COLO829 (cell line): ENCODE measurements at regions not wholly inside any gene's neighbourhood (a gene's known extent, or its start where the extent isn't known, plus 50 kb on each side); places are given as distances from the start of the nearest gene placed in this dataset.
A peak's percentile ranks its signal among the peaks of the same experiment; 100 is the strongest.

Experiments used
- DNase-seq: peaks from one replicate; pipeline ENCODE4 v3.0.0; 2012; ENCODE audit warnings: low spot score

DNA sequence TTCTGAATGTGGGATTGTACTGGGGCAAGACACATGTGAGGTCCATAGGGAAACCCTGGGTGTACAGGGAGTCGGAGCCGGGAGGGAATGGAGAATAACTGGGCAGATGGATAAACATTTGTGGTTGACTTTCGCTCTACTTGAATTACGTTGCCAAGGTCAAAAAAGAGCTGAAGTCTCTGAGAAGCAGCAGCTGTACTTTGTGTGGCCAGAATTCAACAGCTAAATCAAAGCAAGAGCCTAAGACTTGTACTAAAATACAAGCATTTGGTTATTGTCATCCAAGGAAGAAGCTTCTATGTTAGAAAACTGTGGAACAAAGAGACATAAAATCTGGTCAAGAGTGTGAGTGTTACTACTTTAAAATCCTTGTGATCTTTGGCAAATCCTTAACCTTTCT is 457.2 kb downstream of the ARL4A start:
- DNase-seq: no peak

DNA sequence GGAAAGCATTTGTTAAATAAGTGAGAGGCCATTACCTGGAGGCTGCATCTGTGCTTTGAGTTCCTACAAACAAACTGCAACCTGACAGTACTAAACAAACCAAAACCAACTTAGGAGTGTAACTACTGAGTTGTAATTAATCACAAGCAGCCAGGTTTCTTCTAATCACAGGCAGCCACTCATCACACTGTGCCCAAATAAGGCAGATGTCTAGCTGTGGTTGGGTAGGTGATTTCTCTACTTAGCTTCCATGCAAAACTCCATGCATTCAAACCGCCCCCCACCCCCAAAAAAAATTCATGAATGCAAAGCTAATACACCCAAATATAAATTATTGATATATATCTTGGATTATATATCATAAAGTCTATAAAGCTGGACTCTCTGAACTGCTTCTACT is 461.1 kb downstream of the ARL4A start:
- no peak for DNase-seq

DNA sequence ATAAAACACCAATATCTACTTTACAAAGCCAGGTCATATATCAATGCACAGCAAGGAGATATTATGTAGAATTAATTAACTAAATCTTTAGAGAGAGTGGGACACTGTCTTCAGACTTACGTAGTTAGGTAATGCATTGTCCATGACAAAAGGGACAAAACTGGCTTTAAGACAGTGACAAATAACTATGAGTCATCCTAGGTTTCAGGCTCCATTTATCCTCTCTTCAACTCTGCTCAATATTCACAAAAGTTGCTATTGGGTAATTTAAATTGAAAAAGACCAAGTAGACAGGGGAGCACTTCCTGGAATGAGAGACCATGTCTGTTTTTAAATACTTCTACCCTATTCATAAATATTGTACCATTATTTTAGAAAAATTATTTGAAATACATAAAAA is 464.5 kb downstream of the ARL4A start:
- DNase-seq: no peak

DNA sequence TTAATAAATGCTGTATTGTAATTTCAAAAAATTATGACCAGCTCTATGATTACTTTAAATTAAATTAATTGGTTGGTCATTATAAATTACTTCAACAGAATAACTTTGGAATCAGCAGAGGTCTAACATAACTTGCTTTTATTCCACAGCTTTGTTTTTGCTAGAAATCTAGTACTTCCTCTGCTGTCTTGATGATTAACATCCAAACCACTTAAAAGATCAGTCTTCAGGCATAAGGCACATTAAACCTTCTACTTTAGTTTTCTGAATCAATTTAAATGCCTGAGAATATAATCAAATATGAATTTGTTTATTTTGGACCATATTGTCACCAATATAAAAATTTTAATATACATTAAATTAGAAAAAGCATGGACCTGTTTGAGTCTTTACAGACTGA is 465.3 kb downstream of the ARL4A start:
- DNase-seq: no peak

DNA sequence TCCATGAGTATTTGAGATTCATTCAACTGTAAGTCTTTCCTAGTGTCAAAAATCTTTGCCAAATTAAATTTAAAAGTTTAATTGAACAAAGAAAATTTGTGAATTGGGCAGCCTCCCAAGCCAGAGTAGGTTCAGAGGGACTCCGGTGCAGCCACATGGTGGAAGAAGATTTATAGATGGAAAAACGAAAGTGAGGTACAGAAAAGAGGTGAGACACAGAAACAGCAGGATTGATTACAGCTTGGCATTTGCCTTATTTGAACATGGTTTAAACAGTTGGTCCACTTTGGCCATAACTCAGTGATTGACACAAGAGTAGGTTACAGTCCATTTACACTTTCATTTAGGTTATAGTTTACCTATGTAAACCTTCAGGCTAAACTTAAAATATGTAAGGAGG is 465.8 kb downstream of the ARL4A start:
- no peak for DNase-seq

DNA sequence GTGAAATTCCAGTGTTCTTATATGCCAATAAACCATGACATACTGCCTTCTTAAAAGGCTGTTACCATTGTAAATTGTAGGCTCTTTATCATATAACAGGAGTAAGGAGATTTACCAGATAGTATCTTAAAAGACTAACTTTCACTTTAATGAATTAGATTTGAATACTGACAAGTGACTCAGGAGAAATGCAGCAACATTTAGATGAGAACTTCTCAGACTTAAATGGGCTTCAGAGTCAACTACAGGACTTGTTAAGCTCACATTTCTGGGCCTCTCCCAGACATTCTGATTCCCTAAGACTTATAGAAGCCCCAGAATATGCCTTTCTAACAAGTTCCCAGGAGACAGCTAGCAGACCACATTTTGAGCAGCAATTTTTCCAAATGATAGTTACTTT is 466.3 kb downstream of the ARL4A start:
- DNase-seq: no peak

DNA sequence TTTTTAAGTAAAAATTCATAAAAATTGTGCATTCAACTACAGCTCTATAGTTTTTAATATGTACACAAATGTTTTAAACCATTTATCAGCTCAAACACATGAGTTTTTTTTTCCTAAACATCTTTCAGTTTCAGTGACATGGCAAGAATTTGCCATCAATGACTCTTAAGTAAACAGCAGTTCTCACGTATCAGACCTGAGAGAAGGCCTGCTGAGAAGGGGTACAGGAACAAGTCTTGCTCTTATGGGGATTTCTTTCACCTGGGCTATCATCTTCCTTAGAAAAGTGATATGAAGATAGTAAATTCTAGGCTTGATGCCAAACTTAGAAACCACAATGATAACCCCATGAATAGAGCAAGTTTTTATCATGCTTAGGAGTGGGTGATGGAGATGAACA is 467.8 kb downstream of the ARL4A start:
- no peak for DNase-seq

DNA sequence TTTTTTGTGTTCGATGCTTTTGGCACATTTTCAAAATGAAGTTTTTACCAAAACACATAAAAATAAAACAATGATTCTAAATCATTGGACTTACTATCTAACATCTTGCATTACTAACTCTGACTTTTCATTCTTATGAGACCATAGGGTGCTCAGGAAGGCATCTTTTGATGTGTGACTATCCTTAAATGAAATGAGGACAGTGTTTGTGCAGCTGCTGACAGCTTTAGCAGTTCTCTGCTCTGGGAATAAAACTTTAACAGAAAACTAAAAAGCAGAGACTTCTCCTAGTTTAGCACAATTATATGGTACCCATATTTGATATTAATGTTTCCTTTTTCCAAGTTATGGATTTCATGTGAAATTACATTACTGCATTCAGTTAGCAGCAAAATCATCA is 471.6 kb downstream of the ARL4A start:
- DNase-seq: no peak

DNA sequence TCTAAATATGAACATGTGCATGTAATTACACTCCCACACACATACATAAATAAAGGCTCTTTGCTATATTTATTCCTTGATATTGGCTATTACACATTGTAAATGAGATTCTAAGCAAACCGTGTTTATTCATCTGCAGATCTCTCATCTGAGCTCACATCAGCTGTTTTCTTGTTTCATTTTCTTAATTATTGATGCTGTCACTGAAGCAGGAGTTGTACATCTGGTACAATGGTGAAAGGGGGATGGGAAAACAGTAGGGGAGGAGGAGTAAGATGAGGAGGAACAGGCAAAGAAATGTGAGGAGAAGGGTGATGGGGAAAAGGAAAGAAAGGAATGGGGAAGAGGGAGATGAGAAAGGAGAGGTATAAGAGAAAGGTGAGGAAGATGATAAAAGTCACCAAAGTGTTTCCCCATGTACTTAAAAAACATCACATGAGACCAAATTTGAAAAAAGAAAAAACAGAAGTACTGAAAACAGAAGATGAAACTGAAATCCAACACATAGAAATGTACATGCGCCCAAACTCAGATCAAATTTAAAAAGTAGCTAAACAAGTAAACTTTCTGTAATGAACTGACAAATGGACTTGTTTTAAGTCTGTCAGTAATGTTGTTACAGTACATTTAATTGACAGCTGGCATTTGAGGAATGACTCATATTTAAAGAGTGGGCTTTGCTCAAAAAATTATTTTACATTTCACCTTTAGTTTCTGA is 472.2 kb downstream of the ARL4A start:
- no peak for DNase-seq

DNA sequence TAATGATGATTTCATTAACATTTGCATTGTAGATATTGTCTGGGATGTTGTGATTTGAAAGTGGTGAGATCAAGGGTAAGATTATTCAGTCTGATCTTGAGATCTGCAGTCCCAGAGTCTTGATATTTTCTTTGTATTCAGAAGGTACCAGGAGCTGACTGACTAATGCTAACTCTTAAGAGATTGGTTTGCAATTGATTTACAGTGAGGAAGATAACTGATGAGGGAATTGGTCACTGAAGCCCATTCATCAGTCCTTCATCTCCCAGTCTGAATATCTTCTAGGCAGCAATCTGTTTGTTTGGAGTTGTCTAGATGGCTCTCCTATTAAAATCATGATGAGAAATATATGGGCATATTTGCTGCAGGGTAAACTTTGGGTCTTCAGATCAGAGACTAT is 473.7 kb downstream of the ARL4A start:
- no peak for DNase-seq

DNA sequence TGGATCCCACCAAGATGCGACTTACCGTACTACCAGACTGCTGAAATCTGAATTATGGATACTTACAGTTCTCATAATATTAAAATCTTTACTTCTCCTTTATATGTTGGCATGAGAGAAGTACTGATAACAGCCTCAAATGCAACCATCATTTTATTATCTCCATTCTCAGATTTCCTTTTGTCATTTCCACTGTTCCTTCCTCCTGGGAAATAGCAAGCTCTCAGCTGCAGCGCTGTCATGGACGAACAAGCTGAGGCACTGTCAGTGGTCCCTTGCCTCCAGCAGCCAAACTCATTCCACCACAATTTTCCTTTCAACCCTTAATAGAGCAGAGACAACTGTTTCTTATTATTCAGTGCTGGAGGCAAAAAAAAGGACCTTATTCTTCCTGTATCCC is 478.4 kb downstream of the ARL4A start:
- no peak for DNase-seq

DNA sequence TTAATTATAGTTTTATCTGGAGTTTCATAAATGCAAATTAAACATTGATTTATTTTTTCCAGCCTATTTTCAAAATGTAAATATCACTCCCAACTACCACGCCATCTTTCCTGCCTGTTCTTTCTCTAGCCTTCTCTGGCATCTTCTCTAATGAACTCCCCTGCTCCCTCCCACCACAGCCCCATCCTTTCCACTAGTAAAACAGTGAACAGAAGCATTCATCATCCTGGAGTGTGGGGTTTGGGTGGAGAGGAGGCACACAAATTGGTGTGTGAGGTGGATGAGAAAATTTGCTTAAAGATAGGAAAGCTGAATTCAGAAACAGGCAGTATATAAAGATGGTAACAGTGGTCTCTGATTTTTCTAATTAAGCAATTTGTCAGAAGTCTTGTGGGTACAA is 479.4 kb downstream of the ARL4A start:
- no peak for DNase-seq

DNA sequence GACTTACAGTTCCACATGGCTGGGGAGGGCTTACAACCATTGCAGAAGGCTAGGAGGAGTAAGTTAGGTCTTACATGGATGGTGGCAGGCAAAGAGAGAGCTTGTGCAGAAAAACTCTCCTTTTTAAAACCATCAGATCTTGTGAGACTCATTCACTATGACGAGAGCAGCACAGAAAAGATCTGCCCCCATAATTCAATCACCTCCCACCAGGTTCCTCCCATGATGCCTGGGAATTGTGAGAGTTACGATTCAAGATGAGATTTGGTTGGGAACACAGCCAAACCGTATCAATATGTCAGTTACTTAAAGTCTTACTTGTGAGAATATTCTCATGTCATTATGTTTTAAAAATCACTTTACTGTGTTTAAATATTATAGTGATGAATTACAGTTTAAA is 481.9 kb downstream of the ARL4A start:
- DNase-seq: no peak

DNA sequence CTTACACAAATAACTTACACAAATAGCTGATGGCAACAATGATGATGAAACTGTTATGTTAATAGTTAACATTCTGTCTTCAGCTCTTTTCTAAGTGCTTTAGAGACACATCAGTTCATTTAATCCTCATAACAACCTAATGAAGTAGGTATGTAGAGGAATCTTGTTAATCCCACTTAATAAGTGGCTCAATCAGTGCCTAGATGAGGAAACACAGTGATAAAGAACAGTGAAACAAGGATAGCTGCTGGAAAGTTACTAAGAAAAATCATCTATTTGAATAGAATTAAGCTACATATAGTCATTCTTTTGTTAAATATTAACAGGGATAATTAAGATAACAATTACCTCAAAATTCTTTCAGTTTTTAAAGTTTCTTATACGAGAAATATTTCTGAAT is 487.6 kb downstream of the ARL4A start:
- DNase-seq: no peak

DNA sequence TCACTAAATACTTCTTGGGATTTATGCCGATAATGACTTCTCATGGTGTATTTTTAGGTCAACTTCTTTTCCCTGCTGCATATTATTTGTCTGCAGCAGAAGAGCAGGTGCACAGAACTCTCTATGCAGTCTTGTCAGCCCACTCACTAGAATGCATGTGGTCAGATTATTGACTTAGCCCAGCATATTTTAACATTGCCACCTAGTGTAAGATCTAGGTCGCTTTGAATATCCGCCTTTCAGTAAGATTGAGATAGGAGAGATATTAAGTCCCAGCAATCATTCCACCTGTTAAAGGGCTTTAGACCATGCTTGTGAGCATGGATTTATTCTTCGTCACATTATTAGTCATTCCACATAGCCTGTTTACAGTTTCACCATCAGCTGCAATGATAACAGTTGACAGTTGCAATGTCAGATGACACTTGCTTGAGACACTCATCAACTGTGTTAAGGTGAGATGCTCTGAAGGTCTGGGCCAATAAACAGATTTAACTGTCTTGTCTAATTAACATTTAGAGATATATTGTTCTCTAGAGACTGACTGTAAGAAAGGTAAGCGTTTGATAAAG is 491.7 kb downstream of the ARL4A start:
- no peak for DNase-seq

DNA sequence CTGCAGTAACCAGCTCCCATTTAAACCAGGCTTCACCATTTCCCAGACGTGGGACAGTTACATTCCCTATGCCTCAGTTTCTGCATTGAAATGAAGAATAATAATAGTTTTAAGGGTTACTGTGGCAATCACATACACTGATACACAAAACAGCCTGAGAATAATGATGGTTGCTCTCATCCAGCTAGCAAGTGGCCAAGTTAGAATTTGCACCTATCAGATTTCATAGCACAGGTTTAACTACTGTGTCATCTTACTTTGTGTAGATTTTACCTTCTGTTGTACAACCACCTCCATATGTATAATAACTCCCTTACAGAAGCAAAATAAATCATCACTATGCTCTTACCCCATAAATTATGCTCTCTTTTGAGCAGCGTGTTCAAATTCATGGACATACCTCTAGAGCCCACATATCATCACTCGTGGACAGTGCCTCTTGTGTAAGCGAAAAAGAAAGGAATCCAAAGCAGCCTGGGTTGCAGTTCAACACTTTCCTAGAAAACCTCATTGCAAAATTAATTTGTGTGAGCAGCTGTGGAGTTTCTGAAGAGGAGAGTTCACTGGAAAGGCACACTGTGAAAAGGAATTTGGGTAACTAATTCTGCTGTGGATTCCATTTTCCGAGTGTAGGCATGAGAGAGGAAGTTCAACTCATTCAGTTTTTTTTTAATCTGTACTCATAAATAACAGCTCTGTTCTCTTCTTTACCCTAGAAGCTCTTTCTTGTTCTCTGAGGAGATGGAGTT is 492.5 kb downstream of the ARL4A start:
- DNase-seq: peak; percentile 63

DNA sequence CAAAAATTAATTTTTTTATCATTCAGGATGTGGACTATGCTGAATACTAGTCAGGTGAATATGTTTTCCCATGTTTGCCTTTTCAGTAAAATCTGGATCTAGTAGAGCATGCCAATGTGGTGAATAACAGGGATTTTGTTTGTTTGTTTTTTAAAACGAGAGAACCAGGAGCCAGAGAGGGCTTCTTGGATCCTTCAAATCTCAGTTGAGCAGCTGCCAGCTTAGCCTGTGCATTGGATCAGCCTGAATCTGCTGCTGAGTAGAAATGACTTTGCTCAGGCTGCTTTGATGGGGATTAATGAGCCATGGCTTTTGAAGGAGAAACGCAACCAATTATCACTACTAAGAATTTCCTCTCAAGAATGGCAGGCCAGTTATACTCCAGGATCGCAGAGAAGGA is 493.8 kb downstream of the ARL4A start:
- DNase-seq: no peak

DNA sequence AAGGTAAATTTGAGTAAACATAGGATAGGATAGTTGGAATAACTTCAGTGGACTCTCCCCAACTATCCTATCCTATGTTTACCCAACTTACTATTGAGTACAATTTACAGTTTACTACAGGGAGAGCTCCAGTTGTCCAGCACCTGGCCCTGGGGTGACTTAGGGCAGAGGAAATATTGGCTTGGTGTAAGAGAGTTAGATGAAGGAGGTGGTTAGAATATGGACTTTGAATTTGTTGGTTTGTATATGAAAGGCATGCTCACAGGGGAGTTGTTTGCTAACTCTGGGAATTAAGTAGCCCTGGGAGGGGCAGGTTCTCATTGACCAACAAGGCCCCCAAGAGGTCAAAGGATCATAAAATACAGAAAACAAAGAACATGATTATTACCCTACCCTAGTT is 497.7 kb downstream of the ARL4A start:
- DNase-seq: no peak

DNA sequence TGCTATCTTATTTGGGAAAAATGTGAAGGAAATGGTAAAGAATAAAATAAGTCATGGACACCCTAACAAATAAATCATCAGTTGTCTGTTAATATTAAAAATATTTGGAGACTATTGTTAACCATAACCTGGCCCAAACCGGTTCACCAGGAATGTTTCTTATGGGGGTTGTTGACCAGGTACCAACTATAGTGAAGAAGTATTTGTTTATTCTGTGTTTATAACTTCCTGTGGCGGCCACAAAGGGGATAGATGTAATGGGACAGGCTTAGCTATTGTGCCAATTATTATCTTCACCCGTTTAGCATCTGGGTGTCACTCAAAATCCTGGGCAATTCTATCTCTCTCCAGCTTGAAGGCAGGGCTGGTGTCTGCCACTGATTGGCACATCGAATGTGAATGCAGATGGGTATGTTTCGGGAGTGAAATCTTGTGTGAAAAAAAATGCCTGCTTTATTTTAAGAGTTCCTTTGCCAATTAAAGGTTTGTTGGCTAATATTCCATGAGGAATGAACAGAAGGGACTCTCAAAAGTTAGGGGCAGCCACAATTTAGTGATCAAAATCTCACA is 500.9 kb downstream of the ARL4A start:
- no peak for DNase-seq

DNA sequence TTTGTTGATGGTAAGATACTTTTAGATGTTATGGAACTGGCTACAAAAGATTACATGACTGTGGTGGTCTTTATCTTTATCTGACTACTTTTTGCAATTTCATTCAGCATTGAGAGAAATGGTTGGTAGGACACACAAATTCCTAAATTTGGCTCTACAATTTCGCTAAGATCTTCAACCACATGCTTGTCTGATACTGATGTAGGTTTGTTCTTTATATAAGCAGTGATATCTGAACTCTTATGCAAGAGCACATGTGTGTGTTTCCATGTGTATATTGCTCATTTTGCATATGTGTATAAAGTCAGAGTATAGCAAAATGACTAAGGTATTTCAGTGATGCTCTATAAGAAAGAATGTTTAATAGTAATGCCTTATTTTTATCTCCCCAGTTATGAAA is 501.5 kb downstream of the ARL4A start:
- no peak for DNase-seq

DNA sequence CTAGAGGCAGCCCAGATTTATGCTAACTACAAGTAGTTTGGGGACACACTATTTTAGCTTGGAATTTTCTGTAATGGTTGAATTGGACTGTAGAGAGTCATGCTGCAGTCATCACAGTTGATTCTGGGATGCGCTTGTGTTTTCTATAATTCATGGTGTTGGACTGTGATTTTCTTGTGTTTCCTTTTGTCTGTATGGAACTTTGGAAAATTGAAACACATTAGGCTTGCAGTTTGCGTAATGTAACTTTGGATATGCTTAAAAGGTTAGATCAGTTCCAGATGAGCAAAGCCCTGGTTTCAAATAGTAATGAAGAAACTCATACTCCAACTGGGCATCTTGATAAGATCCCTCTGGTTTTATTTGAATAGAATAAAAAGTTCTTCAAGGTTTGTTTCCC is 502.2 kb downstream of the ARL4A start:
- no peak for DNase-seq

DNA sequence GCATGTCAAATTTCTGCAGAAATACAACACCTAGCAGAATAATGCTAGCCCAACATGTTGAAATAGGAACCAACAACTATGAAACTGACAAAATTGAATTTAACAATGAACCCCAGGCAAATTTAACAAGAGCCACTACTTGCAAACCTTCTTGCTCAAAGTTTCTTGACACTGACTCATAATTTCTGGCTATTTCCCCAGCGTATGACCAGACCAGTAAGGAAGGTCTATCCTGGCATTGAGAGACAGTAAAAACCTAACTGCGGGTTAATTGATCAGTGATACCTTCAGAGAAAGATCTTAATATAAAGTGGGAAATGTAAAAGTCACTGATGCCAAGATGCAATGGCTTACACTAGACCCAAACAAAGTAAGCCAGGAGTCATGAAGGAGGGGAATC is 510.1 kb downstream of the ARL4A start:
- no peak for DNase-seq

DNA sequence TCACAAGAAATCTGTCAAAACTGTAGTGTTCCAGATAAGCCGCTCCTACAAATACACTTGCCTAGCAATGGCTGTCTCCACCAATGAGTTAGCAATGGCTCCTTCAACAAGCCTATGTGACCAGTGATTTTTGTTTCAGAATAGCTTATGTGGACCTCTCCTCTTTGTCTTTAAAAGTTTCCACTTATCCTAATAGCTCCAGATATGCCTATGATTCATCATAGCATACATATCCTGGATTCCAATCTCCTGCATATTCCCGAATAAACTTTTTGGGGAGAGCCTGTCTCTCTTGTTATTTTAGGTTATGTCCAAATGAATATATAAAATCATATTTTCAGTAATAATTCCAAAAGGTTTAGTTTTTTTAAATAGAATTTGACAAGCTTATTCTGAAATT is 510.6 kb downstream of the ARL4A start:
- no peak for DNase-seq
